Endometrium (tissue), 2 donors: ENCODE measurements at regions not wholly inside any gene's neighbourhood (a gene's known extent, or its start where the extent isn't known, plus 50 kb on each side); places are given as distances from the start of the nearest gene placed in this dataset.

Source experiments
- FAIRE-seq: peaks from 2 replicates; lab custom pipeline; 2012; peaks lifted over from hg19 to GRCh38; lab: Jason Lieb, UNC
- donor health status: control.
- donor health status: control.

DNA sequence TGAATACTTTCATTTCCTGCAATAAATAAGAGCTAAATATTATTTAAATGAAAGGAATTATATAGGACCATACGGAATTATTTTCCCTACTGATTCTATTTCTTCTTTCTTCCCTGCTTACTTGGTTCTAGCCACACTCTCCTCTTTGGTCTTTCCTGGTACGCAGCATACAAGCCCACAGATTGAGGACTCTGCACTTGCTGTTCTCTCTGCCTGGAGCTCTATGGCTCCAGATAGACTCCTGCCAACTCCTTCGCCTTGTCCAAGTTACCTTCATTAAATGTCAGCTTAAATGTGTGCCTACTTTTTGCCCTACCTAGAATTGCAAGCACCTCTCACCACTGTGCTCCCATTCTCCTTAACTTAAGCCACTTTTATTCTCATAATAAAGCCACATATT, 203.4 kb downstream of the MDFIC start:
- FAIRE-seq: no peak

DNA sequence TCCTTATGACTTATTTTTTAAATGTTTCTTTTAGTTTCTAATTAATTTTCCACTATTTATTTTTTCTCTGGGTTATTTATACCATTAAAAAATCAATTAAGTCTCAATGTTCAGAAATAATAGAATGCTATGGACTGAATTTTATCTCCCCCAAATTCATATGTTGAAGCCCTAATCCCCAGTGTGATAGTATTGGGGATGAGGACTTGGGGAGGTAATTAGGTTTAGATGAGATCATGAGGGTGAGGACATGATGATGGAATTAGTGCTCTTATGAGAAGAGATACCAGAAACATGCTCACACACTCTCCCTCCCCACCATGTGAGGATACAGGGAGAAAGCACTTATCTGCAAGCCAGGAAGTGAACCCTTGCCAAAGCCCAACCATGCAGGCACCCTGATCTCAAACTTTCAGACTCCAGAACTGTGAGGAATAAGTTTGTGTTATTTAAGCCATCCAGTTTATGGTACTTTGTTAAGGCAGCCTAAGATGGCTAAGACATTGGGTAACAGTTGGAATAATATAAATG, 202.6 kb downstream of the MDFIC start:
- no peak for FAIRE-seq

DNA sequence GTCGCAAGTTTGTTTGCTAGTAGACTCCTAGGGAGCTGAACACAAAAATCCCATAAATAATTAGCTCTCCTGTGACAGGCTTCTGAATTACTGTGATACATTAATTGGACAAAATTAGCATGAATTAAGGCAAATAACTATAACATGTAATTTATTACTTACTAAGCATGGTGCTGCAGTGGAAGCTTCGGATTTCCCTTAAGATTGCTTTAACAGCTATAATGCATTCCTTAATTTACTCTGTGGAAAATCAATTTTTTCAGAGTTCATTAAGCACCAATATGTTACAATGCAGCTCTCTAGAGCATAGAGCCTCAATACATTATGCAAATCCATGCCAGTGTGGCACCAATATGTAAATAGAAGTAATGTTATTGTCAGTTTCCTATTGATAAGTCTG, 201.5 kb downstream of the MDFIC start:
- no peak for FAIRE-seq

DNA sequence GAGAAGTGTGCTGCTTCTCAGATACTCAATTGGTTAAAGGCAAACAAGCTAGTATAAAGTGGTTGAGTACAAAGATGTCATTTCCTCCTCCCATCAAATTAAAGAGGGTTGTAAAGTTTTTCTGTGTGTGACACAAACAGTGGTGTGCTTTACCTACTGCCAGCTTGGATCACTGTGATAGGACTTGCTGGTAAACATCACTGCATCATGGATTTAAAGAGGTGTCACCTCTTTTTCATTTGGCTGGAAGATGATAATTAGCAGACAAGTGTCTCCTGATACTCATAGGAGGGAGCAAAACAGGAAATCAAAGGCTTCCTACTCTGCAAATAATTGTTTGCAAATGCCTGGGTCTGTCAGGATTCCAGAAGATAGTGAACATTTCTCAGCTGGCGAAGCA, 200.5 kb downstream of the MDFIC start:
- FAIRE-seq: no peak

DNA sequence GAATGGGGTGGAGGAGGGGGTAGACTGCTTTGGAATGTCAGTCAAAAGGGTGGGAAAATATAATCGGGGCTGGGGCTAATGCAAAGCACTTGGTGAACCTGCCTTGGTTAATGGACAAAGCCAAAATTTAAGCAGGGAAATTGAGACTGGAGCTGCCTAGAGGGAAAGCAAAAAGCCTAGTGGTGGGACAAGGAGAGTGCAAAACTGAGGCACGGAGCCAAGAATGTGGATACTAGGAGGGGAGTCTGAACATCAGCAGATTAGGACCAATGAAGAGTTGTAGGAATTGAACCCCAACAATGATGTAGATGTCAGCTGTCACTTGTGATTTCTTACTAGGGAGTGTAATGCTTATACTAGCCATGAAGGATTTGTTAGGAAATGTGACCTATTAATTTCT, 195.9 kb downstream of the MDFIC start:
- no peak for FAIRE-seq

DNA sequence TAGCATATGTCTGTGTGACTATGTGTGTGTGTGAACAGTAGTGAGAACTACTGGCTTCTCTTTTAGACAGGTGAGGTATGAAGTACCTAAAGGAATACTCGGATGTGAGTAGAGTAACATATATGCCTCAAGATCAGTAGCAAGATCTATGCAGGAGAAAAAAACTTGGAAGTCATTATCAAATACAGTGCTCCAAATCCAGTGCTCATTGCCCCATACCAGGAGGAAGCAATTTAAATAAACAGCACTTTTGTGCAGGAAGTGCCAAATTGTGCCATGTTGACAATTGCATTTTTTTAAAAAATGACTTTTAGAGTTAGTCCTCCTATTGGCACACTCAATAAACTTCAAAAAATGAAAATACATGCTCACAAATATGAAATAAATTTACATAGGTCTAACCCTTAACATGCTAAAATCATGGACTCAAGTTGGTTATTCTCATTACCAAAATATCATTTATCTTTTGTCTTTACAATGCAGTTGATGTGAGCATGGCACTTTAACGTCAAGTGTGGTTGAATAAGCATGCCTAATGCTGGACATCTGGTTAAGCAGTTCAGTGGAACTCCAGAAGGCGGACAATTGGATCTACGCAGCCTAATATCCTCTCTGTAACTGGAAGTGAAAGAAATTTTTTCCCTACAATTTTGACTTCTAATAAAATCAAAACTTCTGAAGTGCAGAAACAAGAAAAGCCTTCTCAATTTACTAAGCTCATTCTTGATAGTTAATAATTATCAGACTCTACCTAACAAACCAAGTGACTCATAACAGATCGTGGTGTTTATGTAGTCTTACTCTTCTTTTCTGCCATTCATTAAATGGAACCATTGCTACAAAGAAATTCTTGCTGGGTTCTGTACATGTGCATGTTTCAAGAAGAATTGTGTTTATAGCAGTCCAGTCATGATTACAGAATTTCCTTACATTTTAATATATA, 195.2 kb downstream of the MDFIC start:
- no peak for FAIRE-seq

DNA sequence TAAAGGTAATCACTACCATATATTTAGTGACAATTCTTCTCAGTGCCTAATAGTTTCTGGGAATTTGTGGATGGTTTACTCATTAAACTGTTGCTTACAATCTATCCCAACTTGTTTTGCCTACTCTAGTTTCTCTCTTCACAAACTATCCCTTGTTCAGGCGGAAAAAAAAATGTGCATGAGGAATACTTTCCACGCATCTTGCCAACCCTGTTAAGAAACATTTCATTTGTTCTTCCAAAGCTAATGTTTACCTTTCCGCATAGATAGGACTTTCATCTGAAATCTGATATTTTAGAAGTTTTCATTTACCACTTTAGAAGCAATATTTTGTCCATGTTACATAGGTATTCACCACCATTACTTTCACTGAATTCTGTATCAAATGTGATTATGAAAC, 191.9 kb downstream of the MDFIC start:
- no peak for FAIRE-seq

DNA sequence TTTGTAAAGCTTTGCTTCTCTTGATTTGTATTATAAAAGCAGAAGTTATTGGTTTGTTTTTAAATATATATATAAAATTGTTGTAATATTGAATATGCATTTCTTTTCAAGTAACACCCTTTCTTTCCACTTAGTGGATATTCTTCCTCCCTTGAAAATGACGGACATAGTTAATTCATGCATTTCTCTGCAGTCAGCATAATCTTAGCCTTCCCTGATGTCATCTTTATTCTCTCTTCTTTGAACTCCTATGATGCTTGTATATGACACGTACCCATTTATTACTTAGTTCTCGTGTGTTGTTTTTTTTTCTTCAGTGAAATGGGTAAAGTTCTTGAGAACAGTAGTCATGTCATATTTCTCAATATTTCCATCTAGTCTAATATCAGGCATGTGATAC, 191.2 kb downstream of the MDFIC start:
- FAIRE-seq: no peak

DNA sequence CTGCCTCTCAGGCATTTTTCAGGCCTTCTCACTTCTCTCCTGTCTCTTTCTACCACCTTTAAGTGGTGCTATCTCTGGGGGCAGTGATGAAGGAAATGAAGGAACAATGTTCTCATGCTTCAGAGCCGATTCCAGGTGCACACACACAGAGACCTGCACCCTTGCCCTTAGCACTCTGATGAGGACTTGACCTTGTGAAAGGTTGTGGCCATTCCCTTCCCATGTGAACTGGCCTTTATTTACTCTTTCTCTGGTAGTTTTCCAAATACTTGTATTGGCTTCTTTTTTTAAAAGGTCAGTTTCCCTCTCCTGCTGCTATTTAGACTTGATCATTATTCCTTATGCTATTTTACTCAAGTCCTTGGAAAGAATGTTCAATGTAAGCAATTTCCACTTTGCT, 188.6 kb downstream of the MDFIC start:
- FAIRE-seq: no peak

DNA sequence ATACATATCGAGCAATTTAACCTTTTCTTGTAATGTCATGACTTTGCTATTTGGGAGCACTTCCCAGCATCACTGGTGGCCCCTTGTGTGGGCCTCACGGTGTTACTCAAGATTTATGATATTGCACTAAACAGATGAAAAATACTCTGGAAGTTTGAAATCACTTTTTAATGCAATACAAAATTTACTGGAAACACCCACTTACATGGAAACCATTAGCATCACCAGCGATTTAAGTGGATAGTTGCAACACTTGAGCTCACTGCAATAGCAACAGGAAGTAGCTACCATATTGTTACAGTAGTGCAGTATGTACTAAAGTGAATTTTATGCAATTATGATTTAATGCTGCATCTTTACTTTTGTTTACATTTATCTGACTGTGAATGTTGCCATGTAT, 184.4 kb downstream of the MDFIC start:
- no peak for FAIRE-seq

DNA sequence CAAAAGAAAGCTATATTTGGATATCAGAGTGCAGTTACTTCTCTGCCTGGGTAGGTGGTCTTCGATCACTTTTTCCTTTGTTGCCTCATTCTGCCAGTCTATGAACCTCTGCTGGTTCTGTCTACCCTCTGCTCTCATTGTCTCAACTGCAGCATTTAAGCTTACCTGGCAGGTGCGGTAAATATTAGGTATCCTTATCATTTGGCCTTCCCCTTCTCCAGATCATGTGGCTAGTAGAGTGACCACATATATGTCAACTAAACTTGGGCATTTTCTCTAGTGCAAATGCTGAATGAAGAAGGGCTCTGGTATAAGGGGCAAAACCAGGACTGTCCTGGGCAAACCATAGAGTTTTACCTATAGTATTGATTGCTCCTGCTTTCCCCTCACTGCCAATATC, 180.8 kb downstream of the MDFIC start:
- FAIRE-seq: no peak

DNA sequence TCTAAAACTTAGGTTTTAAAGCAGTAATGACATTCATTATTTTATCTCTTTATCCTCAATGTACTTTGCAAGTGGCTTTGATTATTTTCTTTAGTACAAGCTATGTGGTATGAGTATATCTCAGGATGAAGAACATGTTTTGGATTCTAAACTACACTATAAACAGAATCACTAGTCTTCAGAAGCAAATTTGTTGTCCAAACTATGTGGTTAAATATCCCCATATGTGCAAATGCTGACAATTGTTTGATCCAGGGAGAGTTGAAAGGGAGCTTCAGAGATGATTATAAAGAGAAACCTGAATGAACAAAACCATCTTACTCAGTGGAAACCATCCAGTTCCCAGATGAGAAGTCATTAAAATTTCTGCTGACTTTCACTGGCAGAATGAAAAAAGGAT, 179.3 kb downstream of the MDFIC start:
- FAIRE-seq: no peak

DNA sequence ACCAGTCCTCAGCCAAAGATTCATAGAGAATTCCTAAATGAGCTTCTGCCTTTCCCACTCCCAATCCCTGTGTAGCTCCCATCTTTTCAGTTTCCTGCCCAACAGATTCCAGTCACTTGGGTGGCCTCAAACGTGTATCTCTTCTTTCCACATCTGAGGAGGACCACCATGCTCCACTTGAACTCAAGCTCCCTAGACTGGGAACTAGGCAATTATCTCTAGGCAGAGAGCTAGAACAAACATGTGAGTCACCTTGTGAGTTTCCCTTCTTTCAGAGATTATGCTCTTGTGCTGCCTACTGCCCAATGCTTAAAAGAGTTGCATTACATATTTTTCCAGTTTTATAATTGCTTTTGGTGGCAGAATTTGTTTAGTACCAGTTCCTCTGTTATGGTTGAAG, 178.0 kb downstream of the MDFIC start:
- no peak for FAIRE-seq

DNA sequence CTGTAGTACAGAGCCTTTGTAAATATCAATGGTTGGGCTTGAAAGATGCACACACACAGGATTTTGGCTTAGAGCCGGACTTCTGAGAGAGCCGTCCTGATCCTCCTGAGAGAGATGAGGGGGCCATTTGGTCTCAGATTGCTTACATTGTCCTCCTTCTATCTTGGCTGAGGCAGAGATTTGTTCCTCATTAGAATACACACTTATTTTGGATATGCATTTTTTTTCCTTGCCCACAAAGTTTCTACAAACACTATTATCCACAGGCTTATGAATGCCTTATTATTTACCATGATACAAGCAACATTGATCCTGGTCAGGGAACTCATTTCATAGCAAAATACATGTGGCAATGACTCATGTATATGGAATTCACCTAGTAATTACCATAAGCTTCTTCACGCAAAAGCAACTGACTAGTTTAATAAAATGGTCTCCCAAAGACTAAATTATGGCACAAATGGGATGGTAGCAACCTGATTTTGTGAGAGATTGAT, 175.3 kb downstream of the MDFIC start:
- FAIRE-seq: no peak

DNA sequence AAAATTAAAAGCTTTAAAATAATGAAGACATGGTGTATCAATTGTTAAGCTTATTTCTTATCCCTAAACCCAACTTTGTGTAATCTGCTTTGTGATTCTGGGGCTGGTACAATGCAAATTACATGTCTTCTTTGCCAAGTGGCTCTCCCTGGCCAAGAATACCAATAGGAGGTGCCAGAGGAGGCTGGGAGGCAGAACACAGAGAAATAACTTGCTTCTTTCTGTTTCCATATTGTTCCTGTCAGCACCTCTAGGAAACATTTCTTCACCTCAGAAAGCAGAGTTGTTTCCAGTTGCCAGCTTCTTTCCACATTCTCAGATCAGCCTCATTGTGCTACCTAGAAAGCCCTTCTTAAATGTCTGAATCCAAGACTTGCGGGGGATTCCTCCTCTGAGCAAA, 174.4 kb downstream of the MDFIC start:
- no peak for FAIRE-seq

DNA sequence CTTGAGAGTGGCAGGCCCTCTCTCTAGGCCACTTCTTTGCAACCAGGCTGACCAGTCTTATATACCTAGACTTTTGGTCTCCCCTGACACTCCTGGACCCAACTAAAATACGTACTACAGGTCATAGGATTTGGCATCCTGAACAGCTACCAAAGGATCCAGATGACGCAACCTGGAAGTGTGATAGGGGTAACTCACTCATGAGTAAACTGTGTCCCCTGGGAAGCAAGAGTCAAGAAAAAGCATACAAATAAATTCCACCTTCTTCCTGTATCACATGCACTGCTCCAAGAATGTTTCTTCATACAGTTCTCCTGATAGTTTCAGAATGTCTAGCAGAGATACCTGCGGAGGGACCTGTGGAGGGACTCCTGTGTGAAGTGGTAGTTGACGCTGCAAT, 172.3 kb downstream of the MDFIC start:
- FAIRE-seq: no peak

DNA sequence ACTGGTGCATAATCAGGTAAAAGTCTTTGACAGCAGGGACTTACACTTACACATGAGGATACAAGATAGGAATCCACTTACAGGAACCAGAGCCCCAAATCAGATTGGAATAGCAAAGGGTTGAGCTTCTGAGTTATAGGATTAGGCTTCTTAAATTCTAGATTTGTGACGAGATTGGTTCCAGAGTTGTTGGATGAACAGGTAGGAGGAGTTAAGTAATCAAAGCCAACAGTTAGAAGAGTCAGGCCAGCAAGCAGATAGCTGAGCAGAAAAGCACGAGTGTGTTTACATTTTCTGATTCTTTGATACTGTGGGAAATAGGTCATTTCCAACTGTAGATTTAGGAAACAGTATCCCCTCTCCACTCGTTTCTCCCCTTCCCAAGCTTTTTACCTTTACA, 167.0 kb downstream of the MDFIC start:
- FAIRE-seq: no peak

DNA sequence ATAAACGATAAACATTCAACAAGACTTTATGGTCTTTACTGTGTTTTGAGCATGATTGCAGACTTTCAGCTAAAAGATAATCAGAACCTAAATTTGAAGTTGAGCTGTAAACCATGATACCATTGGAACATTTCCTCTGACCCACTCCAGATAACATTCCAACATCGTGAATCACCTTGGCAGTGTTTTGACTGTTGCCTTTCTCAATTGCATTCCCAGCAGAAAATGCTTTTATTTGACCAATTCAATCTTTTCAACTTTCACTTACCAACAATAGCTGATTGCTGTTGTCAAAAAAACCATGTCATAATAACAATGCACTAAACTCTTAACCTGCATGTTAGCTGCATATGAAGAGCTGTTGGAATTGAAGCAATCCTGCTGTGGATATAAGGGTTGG, 165.5 kb downstream of the MDFIC start:
- peak; percentile 37 for FAIRE-seq

DNA sequence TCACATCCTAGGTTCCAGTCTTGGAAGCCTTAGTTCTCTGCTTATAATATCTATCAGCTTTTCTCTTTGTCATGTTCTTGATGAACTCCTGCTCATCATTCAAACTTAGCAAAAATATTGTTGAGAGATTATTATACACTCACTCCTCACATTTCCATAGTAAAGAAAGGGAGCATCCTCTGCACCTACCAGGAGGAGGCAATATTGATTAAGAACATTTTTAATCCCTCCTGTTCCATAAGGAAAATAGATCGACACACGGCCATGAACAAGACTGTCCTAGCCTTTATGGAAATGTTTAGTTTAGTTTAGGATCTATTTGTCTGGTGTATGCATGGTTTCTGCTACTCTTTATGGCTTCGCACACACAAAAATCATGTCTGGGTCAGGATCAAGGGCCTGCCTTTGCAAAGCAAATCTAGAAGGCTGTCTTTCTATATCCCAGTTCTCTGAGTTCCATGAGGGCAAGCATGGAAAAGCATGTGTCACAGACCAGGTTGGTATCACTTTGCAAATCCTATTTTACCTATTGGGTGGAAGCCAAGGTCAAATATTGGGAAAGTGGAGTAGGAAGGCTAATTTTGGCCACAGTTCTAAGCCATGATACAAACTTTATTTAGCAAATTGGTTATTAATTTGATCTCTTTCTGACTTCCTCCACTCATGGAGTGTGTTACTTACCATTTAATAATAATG, 164.4 kb downstream of the MDFIC start:
- no peak for FAIRE-seq

DNA sequence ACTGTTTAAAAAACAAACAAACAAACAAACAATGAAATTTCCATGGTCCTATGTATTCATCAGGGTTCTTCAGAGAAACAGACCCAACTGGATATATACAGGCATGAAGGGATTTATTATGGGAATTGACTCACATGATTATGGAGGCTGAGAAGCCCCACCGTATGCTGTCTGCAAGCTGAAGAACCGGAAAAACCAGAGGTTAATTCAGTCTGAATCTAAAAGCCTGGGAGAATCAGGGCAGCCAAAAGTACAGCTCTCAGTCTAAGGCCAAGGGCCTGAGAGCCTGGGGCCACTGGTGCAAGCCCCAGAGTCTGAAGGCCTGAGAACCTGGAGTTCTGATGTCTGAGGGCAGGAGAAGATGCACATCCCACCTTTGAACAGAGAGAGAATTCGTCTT, 163.5 kb downstream of the MDFIC start:
- no peak for FAIRE-seq

DNA sequence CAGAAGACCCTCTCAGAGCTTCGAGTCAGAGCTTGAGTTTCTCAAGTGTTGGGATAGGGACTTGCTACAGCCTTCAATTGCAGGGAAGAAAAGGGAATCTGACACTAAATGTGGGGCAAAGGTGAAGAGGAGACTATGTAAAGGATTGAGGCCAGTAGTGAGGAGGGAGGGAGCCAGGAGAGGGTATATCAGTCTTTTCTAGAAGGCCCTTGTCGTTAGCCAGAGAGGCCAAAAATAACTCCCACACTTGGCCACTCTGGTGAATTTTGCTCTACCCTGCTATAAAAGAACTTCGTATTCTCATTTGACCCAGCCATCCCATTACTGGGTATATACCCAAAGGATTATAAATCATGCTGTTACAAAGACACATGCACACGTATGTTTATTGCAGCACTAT, 162.0 kb downstream of the MDFIC start:
- FAIRE-seq: no peak

DNA sequence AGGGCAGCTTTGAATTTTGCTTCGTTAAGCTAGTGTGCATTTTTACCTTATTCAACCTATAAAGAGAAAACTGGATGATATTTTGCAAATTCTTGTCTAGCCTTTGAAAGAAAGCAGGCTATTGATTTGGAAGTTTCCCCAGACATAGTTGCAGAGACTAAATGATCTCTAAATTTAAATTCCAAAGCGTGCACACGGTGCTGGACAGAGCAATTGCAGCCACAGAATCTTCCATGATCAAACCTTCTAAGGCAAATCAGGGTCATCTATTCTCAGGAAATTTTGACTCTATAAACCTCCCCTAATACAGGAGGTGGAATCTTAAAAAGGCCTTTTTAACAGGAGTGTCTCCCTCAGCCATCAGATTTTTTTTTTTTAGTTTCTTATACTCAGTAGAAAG, 159.9 kb downstream of the MDFIC start:
- FAIRE-seq: no peak

DNA sequence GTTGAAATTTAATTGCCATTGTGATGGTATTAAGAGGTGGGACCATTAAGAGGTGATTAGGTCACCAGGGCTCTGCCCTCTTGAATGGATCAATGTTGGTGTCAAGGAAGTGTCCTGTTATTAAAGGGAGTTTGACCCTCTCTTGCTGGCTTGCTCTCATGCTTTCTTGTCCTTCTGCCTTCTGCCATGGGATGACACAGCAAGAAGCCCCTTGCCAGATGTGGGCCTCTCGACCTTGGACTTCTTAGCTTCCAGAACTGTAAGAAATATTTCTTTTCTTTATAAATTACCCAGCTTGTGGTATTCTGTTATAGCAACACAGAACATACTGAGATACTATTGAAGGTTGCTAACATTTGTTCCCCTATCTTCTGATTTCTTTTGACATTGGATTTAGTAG, 157.0 kb downstream of the MDFIC start:
- no peak for FAIRE-seq
